Endothelial cell of umbilical vein (primary cell): ENCODE measurements at regions not wholly inside any gene's neighbourhood (a gene's known extent, or its start where the extent isn't known, plus 50 kb on each side); places are given as distances from the start of the nearest gene placed in this dataset.

Experiments
- EZH2 ChIP-seq: IDR thresholded peaks from 2 replicates; pipeline ENCODE4 v1.6.1; 2012; ENCODE audit warnings: borderline replicate concordance, low read depth, mild to moderate bottlenecking, moderate library complexity, low read length, inconsistent platforms; ENCODE audit not compliant: severe bottlenecking
- MYC ChIP-seq: IDR thresholded peaks from one replicate; pipeline ENCODE4 v1.6.1; 2011; ENCODE audit warnings: mild to moderate bottlenecking, low read depth, low read length
- POLR2A ChIP-seq: IDR thresholded peaks from 2 replicates; pipeline ENCODE4 v1.6.1; 2012; ENCODE audit warnings: low read depth, mild to moderate bottlenecking, control low read depth, low read length
- POLR2AphosphoS5 ChIP-seq: IDR thresholded peaks from 2 replicates; pipeline ENCODE4 v1.6.1; 2012; ENCODE audit warnings: low read depth, mild to moderate bottlenecking, control low read depth, low read length, moderate library complexity; ENCODE audit not compliant: insufficient read depth
- TF ChIP-seq, protein P1 (sequence below), 2 donors: IDR thresholded peaks; 1 replicate in 1 of 2; 2 replicates in 1 of 2; pipeline ENCODE4 v1.5.1; 2011; ENCODE audit warnings: low read length in 2 of 2, mild to moderate bottlenecking in 2 of 2, moderate library complexity in 2 of 2, control low read depth in 1 of 2, inconsistent platforms in 1 of 2, low read depth in 1 of 2; ENCODE audit not compliant: insufficient read depth in 1 of 2; ENCODE audit errors: extremely low read depth in 1 of 2
- TF ChIP-seq, protein P2 (sequence below): IDR thresholded peaks from 2 replicates; pipeline ENCODE4 v1.6.1; 2011; ENCODE audit not compliant: insufficient read depth, insufficient read length

GRCh38 chrX:124791492-124792095 lies 445.2 kb downstream of the SH2D1A start:
- TF ChIP-seq, protein P1, sequence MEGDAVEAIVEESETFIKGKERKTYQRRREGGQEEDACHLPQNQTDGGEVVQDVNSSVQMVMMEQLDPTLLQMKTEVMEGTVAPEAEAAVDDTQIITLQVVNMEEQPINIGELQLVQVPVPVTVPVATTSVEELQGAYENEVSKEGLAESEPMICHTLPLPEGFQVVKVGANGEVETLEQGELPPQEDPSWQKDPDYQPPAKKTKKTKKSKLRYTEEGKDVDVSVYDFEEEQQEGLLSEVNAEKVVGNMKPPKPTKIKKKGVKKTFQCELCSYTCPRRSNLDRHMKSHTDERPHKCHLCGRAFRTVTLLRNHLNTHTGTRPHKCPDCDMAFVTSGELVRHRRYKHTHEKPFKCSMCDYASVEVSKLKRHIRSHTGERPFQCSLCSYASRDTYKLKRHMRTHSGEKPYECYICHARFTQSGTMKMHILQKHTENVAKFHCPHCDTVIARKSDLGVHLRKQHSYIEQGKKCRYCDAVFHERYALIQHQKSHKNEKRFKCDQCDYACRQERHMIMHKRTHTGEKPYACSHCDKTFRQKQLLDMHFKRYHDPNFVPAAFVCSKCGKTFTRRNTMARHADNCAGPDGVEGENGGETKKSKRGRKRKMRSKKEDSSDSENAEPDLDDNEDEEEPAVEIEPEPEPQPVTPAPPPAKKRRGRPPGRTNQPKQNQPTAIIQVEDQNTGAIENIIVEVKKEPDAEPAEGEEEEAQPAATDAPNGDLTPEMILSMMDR (IDR thresholded peaks at IDR 0.05; ENCODE audit: extremely low read depth in 1 of 2, insufficient read depth in 1 of 2, low read depth in 1 of 2, low read length in 2 of 2) = no peak
- TF ChIP-seq EZH2 = no peak
- TF ChIP-seq, protein P2, sequence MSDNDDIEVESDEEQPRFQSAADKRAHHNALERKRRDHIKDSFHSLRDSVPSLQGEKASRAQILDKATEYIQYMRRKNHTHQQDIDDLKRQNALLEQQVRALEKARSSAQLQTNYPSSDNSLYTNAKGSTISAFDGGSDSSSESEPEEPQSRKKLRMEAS = no peak
- TF ChIP-seq POLR2A = no peak
- no peak for TF ChIP-seq POLR2AphosphoS5
- no peak for TF ChIP-seq MYC
